AG10803 (cell line): ENCODE measurements at regions not wholly inside any gene's neighbourhood (a gene's known extent, or its start where the extent isn't known, plus 50 kb on each side); places are given as distances from the start of the nearest gene placed in this dataset.

Experiments used
- DNase-seq: peaks from one replicate; pipeline ENCODE4 v3.0.0; 2010; ENCODE audit warnings: low read depth
- H3K4me3 ChIP-seq: 2 replicates; pipeline ENCODE4 v1.5.1; 2011; ENCODE audit warnings: mild to moderate bottlenecking, low read length, control low read depth
- CTCF ChIP-seq: conservative IDR thresholded peaks from 2 replicates; pipeline ENCODE4 v1.5.1; 2011; ENCODE audit warnings: mild to moderate bottlenecking, low read length, control low read depth, inconsistent platforms

DNA sequence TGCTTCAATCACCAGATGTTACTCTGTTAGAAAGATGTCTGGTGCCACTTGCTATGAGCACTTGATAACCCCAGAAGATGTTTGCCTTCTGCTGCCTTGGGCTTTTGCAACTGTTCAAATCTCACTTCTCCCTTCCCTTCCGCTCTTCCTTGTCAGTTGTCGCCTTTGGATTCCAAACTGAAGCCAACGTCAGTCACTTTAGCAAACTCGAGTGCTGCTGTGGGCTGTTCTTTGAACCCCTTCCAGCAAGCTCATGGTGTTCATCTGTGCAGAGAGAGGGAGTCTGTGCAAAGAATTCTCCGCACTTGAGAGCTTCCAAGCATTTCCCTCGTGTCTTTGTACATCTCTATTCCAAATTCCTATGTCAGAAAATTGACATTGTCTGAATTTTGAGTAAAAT is 879.4 kb downstream of the CDH11 start:
- no peak for DNase-seq
- no peak for TF ChIP-seq CTCF
- no peak overlapping the region for H3K4me3 ChIP-seq

GRCh38 chr16:64240586-64240985 is 881.3 kb downstream of the CDH11 start:
- DNase-seq = peak; percentile 62
- TF ChIP-seq CTCF = no peak
- H3K4me3 ChIP-seq = no peak overlapping the region

DNA sequence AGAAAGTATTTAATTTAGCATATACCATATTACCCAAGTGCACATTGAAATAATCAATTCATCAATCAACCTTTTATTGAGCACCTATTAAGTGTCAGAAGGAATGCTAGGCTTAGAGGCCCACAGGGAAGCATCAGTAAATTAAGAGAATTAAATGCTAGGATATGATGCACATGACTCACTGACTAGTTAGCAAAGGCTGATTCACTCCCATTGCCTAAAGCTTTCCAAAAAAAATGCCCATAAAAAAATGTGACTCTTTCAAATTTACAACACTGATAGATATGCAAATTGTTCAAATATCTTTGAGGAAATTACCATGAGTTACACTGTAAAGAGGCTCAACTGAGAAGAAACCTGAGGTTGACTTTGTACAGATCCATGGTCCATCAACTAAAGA is 883.3 kb downstream of the CDH11 start:
- peak; percentile 59 for DNase-seq
- H3K4me3 ChIP-seq = no peak overlapping the region
- TF ChIP-seq CTCF = no peak

GRCh38 chr16:64236316-64236715 is 885.5 kb downstream of the CDH11 start:
- no peak overlapping the region for H3K4me3 ChIP-seq
- DNase-seq = no peak
- no peak for TF ChIP-seq CTCF

GRCh38 chr16:64234200-64234599 is 887.7 kb downstream of the CDH11 start:
- no peak overlapping the region for H3K4me3 ChIP-seq
- no peak for TF ChIP-seq CTCF
- no peak for DNase-seq

GRCh38 chr16:64225696-64226095 is 896.2 kb downstream of the CDH11 start:
- H3K4me3 ChIP-seq = no peak overlapping the region
- TF ChIP-seq CTCF = no peak
- DNase-seq = no peak

DNA sequence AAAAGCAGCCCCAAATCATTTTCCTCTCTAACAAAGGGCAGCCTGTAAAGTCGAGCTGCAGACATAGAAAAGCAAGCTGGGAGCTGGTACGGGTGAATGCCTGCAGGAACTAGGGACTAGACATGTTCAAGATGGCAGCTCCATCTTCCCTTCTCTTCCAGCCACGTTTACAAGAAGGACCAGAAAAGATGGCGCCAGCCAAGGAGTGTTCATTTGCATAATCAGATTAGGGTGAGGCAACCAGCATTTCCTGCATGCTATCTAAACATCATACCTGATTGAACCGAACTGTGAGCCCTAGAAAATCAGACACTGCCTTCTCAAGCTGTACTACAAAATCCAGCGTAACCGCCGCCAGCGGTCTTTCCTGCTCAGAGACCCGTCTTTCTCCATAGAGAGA is 896.8 kb downstream of the CDH11 start:
- no peak overlapping the region for H3K4me3 ChIP-seq
- TF ChIP-seq CTCF = no peak

More for the DNA sequence above, 896.8 kb downstream of the CDH11 start:
- no peak for DNase-seq
